ENCODE measurements at regions not wholly inside any gene's neighbourhood (a gene's known extent, or its start where the extent isn't known, plus 50 kb on each side); places are given as distances from the start of the nearest gene placed in this dataset.

- no peak for TF ChIP-seq CTCF (IDR thresholded peaks at IDR 0.05)
- no peak for TF ChIP-seq POLR2A (IDR thresholded peaks at IDR 0.05)
Measured at GRCh38 chr20:53804920-53805894, 211.6 kb upstream of the ZNF217 start.

Data from breast epithelium (tissue), 3 donors.